RWPE1 (cell line): ENCODE measurements at regions not wholly inside any gene's neighbourhood (a gene's known extent, or its start where the extent isn't known, plus 50 kb on each side); places are given as distances from the start of the nearest gene placed in this dataset.
A peak's percentile ranks its signal among the peaks of the same experiment; 100 is the strongest.

Source experiments
- CTCF ChIA-PET: fragments of 350-600 bp; sonication (Branson Sonifier 250); formaldehyde crosslinking; extraction: SDS; loops from one replicate; lab custom pipeline; 2021; lab: Yijun Ruan, JAX
- POLR2A ChIA-PET: fragments of 400-600 bp; formaldehyde crosslinking; extraction: SDS; loops from one replicate; lab custom pipeline; 2020; ENCODE audit warnings: antibody characterized with exemption; ENCODE audit not compliant: low non-redundant PET; lab: Yijun Ruan, JAX
- DNase-seq: peaks from one replicate; pipeline ENCODE4 v3.0.0; 2012; ENCODE audit warnings: low spot score
- H3K27ac ChIP-seq: fragments of 450-650 bp; 2 replicates; pipeline ENCODE4 v1.5.1; 2017
- TF ChIP-seq, protein P1 (sequence below): fragments of 450-650 bp; conservative IDR thresholded peaks from 2 replicates; pipeline ENCODE4 v1.5.1; 2017; ENCODE audit warnings: low read depth, mild to moderate bottlenecking

DNA sequence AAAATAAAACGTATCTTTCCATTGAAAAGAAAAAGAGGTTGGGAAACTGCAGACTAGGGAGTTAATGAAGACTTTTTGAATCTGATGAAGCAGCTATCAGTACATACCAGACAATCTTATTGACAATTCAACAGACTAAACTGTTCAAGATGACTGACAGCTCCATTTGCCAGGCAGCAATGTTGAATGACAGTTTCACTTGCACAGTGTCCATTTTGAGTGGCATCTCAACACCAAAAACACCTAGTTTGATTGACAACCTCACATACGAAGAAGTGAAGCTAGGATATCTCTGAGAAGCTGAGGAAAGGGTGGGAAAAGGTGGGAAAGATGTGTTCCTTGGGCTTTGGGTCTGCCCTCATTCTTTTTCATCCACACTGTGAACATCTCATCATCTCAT is 315.0 kb upstream of the SYT4 start:
- CTCF ChIA-PET: no interaction called here
- POLR2A ChIA-PET: no interaction called here
- no peak for DNase-seq
- no peak overlapping the region for H3K27ac ChIP-seq
- TF ChIP-seq, protein P1, sequence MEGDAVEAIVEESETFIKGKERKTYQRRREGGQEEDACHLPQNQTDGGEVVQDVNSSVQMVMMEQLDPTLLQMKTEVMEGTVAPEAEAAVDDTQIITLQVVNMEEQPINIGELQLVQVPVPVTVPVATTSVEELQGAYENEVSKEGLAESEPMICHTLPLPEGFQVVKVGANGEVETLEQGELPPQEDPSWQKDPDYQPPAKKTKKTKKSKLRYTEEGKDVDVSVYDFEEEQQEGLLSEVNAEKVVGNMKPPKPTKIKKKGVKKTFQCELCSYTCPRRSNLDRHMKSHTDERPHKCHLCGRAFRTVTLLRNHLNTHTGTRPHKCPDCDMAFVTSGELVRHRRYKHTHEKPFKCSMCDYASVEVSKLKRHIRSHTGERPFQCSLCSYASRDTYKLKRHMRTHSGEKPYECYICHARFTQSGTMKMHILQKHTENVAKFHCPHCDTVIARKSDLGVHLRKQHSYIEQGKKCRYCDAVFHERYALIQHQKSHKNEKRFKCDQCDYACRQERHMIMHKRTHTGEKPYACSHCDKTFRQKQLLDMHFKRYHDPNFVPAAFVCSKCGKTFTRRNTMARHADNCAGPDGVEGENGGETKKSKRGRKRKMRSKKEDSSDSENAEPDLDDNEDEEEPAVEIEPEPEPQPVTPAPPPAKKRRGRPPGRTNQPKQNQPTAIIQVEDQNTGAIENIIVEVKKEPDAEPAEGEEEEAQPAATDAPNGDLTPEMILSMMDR: no peak

GRCh38 chr18:43596105-43596712 is 318.9 kb upstream of the SYT4 start:
- ChIA-PET CTCF (interaction anchor here (0.6 kb wide), 1 partner anchor 345 kb away, joined by 4 read pairs; no protein-coding TSS in a partner anchor), POLR2A (no interaction called here)
- TF ChIP-seq, protein P1: peak; percentile 60
- peak; percentile 2 for DNase-seq
- no peak overlapping the region for H3K27ac ChIP-seq

- POLR2A ChIA-PET: no interaction called here
- DNase-seq: no peak
- TF ChIP-seq, protein P1: no peak
- no peak overlapping the region for H3K27ac ChIP-seq
- CTCF ChIA-PET: no interaction called here
Measured at GRCh38 chr18:43601432-43601831, 324.1 kb upstream of the SYT4 start.

- TF ChIP-seq, protein P1: no peak
- no peak overlapping the region for H3K27ac ChIP-seq
- DNase-seq: no peak
- POLR2A ChIA-PET: no interaction called here
- CTCF ChIA-PET: no interaction called here
Measured at GRCh38 chr18:43605224-43605623, 327.9 kb upstream of the SYT4 start.

- H3K27ac ChIP-seq: no peak overlapping the region
- POLR2A ChIA-PET: no interaction called here
- TF ChIP-seq, protein P1: no peak
- CTCF ChIA-PET: interaction anchor here (0.6 kb wide), 1 partner anchor 299 kb away, joined by 4 read pairs; no protein-coding TSS in a partner anchor
- DNase-seq: no peak
Measured at GRCh38 chr18:43606795-43607194, 329.5 kb upstream of the SYT4 start.

GRCh38 chr18:43620936-43621335 is 343.6 kb upstream of the SYT4 start:
- H3K27ac ChIP-seq: no peak overlapping the region
- peak; percentile 8 for DNase-seq
- POLR2A ChIA-PET: no interaction called here
- CTCF ChIA-PET: interaction anchor here (0.5 kb wide), 1 partner anchor 28 kb away, joined by 3 read pairs; no protein-coding TSS in a partner anchor
- TF ChIP-seq, protein P1: peak; percentile 56
